Hematopoietic multipotent progenitor cell treated with erythropoietin and hydrocortisone succinate and interleukin-3 and kit ligand, for 6 days (in vitro differentiated cells): ENCODE measurements at regions not wholly inside any gene's neighbourhood (a gene's known extent, or its start where the extent isn't known, plus 50 kb on each side); places are given as distances from the start of the nearest gene placed in this dataset.

ENCODE experiments used
- DNase-seq: peaks from one replicate; pipeline ENCODE4 v3.0.0-alpha.2; 2015

GRCh38 chr3:59698091-59698490, 648.3 kb upstream of the CFAP20DC start:
- DNase-seq: no peak

- DNase-seq: no peak
Measured at GRCh38 chr3:59696783-59697182, 647.0 kb upstream of the CFAP20DC start.

GRCh38 chr3:59695860-59696259, 646.0 kb upstream of the CFAP20DC start:
- DNase-seq: no peak

- DNase-seq: peak; percentile 11
Measured at GRCh38 chr3:59692117-59692516, 642.3 kb upstream of the CFAP20DC start.

- no peak for DNase-seq
Measured at GRCh38 chr3:59690886-59691285, 641.1 kb upstream of the CFAP20DC start.

- DNase-seq: no peak
Measured at GRCh38 chr3:59688636-59689035, 638.8 kb upstream of the CFAP20DC start.

- no peak for DNase-seq
Measured at GRCh38 chr3:59685432-59685831, 635.6 kb upstream of the CFAP20DC start.

GRCh38 chr3:59684766-59685165, 634.9 kb upstream of the CFAP20DC start:
- DNase-seq: no peak

GRCh38 chr3:59680919-59681318, 631.1 kb upstream of the CFAP20DC start:
- DNase-seq: no peak

GRCh38 chr3:59677747-59678702, 628.2 kb upstream of the CFAP20DC start:
- DNase-seq: no peak

- DNase-seq: no peak
Measured at GRCh38 chr3:59675495-59675894, 625.7 kb upstream of the CFAP20DC start.

- DNase-seq: no peak
Measured at GRCh38 chr3:59663076-59663850, 613.4 kb upstream of the CFAP20DC start.

- no peak for DNase-seq
Measured at GRCh38 chr3:59660852-59661625, 611.2 kb upstream of the CFAP20DC start.

- DNase-seq: no peak
Measured at GRCh38 chr3:59660376-59660775, 610.6 kb upstream of the CFAP20DC start.

GRCh38 chr3:59659755-59660154, 609.9 kb upstream of the CFAP20DC start:
- no peak for DNase-seq

GRCh38 chr3:59658866-59659265, 609.0 kb upstream of the CFAP20DC start:
- no peak for DNase-seq

- no peak for DNase-seq
Measured at GRCh38 chr3:59658274-59658673, 608.4 kb upstream of the CFAP20DC start.

- no peak for DNase-seq
Measured at GRCh38 chr3:59655418-59656015, 605.7 kb upstream of the CFAP20DC start.

- DNase-seq: no peak
Measured at GRCh38 chr3:59654480-59655417, 604.9 kb upstream of the CFAP20DC start.

GRCh38 chr3:59654123-59654479, 604.3 kb upstream of the CFAP20DC start:
- DNase-seq: no peak

GRCh38 chr3:59653405-59654122, 603.7 kb upstream of the CFAP20DC start:
- DNase-seq: no peak
